ENCODE measurements at regions not wholly inside any gene's neighbourhood (a gene's known extent, or its start where the extent isn't known, plus 50 kb on each side); places are given as distances from the start of the nearest gene placed in this dataset.

GRCh38 chr9:109682227-109682626, 97.8 kb upstream of the PALM2AKAP2 start:
- no peak for DNase-seq

- no peak for DNase-seq
Measured at GRCh38 chr9:109683521-109683920, 96.5 kb upstream of the PALM2AKAP2 start.

DNA sequence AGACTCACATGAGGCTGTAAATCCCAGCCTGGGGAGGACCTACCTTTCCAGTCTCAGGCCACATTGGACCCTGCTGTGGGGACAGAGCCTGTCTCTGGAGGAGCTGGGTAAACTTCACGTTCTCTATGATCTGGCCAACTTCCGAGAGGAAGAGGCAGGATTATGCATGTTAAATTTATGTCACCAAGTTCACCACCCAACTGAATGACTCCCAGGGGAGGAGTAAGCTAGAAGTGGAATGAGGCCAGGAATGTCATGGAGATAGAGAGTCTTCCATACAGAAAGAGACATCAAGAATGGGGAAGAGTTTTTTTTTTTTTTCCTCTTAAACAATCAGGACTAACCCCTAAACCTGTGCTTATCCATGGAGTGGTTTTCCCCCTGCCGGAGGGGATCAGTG, 90.3 kb upstream of the PALM2AKAP2 start:
- DNase-seq: no peak

DNA sequence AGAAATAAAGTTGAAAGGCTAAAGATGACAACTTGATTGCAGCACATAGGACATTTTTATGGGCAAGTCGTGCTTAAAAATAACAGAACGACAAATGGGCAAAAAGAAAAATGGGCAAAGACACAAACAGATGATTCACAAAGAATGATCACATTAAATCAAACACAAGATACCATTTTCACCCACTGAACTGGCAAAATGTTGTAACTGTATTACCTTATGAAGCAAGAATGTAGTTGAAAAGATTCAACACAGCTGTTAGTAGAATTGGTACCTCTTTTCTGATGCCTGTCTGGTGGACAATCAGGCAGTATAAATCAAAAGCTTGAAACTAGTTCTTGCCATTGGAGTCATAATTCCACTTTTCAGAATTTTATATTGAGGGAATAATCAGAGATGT, 81.0 kb upstream of the PALM2AKAP2 start:
- no peak for DNase-seq

- DNase-seq: no peak
Measured at GRCh38 chr9:109704546-109704945, 75.5 kb upstream of the PALM2AKAP2 start.

DNA sequence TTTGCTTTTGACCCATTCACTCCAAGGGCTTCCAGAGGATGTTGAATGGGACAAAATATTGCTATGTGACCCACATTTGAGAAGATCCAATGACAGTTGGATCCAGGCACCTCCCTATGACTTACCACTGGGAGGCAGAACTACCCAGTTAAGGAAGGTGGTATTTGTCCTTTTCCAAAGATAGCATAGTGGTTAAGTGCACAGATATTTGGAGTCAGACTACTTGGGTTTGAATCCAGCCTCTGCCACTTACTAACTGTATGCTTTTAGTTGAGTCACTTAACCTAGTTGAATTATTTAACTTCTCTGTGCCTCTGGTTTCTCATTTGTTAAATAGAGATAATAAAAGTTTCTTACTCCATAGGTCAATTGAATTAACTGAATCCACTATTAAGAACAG, 74.5 kb upstream of the PALM2AKAP2 start:
- DNase-seq: no peak

GRCh38 chr9:109707355-109707754, 72.6 kb upstream of the PALM2AKAP2 start:
- DNase-seq: no peak

GRCh38 chr9:109708451-109708945, 71.5 kb upstream of the PALM2AKAP2 start:
- no peak for DNase-seq

DNA sequence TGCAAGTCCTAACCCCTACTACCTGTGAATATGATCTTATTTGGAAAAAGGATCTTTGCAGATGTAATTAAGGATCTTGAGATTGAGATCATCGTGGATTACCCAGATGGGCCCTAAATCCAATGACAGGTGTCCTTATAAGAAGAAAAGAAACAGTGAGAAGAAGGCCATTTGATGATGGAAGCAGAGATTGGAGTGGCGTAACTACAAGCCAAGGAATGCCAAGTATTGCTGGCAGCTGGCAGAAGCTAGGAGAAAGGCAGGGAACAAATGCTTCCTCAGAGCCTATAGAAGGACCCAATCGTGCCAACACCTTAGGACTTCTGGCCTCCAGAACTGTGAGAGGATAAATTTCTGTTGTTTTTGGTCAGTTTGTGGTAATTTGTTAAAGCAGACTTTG, 70.1 kb upstream of the PALM2AKAP2 start:
- DNase-seq: no peak

DNA sequence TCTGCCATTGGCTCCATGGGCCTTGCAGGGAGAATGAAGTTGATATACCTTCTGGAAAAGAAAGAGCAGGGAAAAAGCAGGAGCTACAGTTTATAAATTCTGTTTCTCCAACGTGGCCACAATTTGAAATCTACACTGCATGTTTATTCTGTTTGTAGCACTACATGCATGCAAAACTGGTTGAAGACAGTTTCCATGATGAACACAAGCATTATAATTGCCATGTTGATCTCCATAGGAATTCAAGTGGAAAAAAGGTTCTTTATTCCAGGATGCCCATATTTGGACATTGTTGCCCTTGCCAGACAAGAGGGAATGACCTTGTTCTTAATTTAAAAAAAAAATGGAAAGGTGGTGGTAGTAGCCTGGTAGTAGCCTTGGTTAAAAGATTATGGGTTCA, 69.2 kb upstream of the PALM2AKAP2 start:
- DNase-seq: no peak

DNA sequence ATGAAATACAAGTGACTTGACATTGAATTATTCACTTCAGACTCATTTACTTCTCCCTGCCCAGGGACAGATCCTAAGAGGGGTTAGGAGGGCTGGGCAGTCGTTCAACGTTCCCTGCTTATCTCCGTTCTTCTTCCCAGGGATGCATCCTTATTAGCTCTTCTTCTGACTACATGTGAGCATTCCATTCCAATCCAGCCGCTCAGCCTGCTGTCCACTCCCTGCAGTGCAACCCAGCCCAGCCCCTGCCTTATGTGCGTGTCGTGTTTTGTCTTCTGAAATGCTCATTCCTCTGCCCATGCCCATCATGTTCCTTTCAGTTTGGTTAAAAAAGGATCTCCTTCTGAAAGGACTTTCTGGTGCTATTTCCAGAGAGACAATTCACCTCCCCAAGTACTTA, 64.7 kb upstream of the PALM2AKAP2 start:
- no peak for DNase-seq

GRCh38 chr9:109716631-109717030, 63.4 kb upstream of the PALM2AKAP2 start:
- DNase-seq: no peak

GRCh38 chr9:109717342-109717741, 62.7 kb upstream of the PALM2AKAP2 start:
- DNase-seq: no peak

GRCh38 chr9:109718861-109719260, 61.1 kb upstream of the PALM2AKAP2 start:
- DNase-seq: no peak

DNA sequence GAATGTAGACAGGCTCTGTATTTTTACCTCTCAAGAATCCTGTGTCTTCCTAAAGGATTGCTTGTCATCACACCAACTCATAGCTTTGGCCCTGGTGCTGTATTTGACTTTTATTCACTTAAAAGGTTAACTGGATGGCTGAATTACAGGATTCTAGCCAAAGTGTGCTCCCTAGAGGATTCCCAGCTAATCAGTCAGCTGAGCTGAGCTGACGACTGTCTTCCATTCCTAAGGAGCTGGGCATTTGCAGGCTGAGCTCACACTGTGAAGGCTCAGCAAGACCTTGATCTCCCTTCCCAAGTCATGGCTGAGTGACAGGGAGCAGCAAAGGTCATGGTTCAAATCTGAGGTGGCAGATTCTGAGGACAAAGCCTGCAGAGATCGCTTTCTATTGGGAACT, 59.0 kb upstream of the PALM2AKAP2 start:
- no peak for DNase-seq

DNA sequence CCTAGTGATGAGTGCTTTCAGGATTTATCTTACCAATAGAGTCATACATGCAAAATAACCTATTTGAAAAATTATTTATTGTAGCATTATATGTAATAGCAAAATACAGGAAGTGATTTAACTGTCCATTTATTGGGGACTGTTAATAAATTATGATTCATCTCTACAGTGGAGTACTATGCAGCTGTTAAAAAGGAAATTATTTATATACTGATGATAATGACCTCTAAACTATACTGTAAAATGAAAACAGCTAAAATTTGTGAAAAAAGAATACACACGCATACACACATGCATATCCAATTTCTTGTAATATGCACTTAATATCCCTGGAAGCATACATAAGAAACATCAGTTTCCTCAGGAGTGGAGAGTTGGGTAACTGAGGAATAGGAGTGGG, 58.0 kb upstream of the PALM2AKAP2 start:
- DNase-seq: no peak

- no peak for DNase-seq
Measured at GRCh38 chr9:109723781-109724180, 56.2 kb upstream of the PALM2AKAP2 start.

- DNase-seq: no peak
Measured at GRCh38 chr9:109725460-109725859, 54.5 kb upstream of the PALM2AKAP2 start.

DNA sequence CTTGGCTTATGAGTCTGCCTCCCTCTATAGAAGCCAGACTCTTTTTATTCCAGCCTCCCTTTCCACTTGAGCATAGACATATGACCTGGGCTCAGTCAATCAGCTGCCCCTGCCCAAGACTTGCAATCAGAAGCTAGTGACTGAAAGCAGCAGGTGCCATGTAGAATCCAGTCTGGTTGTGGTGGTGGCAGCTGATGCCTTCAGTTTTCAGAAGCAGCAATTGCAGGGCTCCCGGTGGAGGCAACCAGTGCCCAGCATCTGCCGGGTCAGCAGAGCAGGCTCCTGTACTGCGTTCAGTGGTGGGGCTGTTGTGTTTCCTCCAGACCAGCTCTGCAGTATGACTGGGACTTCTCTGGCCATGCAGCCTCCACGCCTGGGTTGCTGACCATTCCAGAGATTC, 53.9 kb upstream of the PALM2AKAP2 start:
- DNase-seq: no peak

- no peak for DNase-seq
Measured at GRCh38 chr9:109728686-109729300, 51.2 kb upstream of the PALM2AKAP2 start.

DNA sequence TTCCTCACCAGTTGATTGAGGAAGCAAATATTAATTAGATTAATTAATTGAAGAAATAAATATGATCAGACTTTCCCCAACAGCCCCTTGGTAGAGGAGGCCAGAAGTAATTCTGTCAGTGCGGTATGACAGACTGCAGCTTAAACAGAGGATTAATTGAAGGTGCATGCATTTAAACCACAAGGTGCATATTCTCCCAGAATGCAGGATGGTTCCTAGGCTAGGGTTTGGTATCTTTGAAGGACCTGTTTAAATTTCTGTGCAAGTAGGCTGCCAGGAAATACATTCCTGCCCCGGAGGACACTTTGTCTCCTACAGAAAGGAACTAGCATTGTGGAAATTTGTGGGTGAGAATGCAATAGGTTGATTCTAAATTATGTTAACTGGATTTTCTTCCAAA, 50.5 kb upstream of the PALM2AKAP2 start:
- no peak for DNase-seq
